Right lobe of liver (tissue), 6 donors: ENCODE measurements at regions not wholly inside any gene's neighbourhood (a gene's known extent, or its start where the extent isn't known, plus 50 kb on each side); places are given as distances from the start of the nearest gene placed in this dataset.

Experiments used
- ATAC-seq, 4 donors: fragments of 200-7000 bp; cut with Tn5 transposase; one replicate each; pipeline ENCODE4 v1.9.1; 2020; ENCODE audit warnings: mild to moderate bottlenecking in 4 of 4, moderate library complexity in 4 of 4
- DNase-seq, 3 donors: peaks; one replicate each; pipeline ENCODE4 v3.0.0-alpha.2; 2020
- H3K27ac ChIP-seq, 3 donors: fragments of 200-600 bp; one replicate each; pipeline ENCODE4 v1.8.0; 2022
- H3K27me3 ChIP-seq, 2 donors: fragments of 200-600 bp; one replicate each; pipeline ENCODE4 v1.8.0; 2022
- H3K36me3 ChIP-seq, 4 donors: fragments of 200-600 bp; sonication (generic) in 1 of 4; one replicate each; pipeline versions ENCODE4 v1.5.1 to v1.8.0; 2017 to 2022; ENCODE audit warnings: control low read depth in 1 of 4
- H3K4me1 ChIP-seq, 4 donors: fragments of 200-600 bp; sonication (generic) in 1 of 4; one replicate each; pipeline versions ENCODE4 v1.5.1 to v1.8.0; 2017 to 2022; ENCODE audit warnings: control low read depth in 1 of 4
- H3K4me3 ChIP-seq, 3 donors: fragments of 200-600 bp; one replicate each; pipeline ENCODE4 v1.8.0; 2022
- H3K9me3 ChIP-seq, 4 donors: fragments of 200-600 bp; sonication (generic) in 1 of 4; one replicate each; pipeline versions ENCODE4 v1.5.1 to v1.8.0; 2017 to 2022; ENCODE audit warnings: control low read depth in 1 of 4
- CTCF ChIP-seq, 4 donors: fragments of 200-600 bp in 3 of 4; fragments of 450-650 bp in 1 of 4; IDR thresholded peaks; one replicate each; pipeline versions ENCODE4 v1.5.1 to v1.8.0; 2016 to 2022; ENCODE audit warnings: antibody characterized with exemption in 4 of 4, mild to moderate bottlenecking in 2 of 4
- POLR2A ChIP-seq: fragments of 450-650 bp; IDR thresholded peaks from one replicate; pipeline ENCODE4 v1.6.1; 2017; ENCODE audit warnings: antibody characterized with exemption, mild to moderate bottlenecking
- WGBS: methylation state at CpG from one replicate; pipeline ENCODE4 v1.1.6; 2018; ENCODE audit warnings: low coverage, low lambda C conversion rate; ENCODE audit not compliant: insufficient coverage; ENCODE audit errors: missing lambda C conversion rate; 5-methylcytosine and 5-hydroxymethylcytosine counted together
- intact Hi-C, 2 donors: fragments of 100-400 bp; cut with DNase I; formaldehyde crosslinking; loops; one replicate each; pipeline versions ENCODE4 v1.11.2 to v1.14.1; 2022
- donor health status: DM: no; HTN: yes; CAD: no.
- donor health status: DM: no; HTN: no; CAD: no.
- donor health status: DM: no; HTN: no; CAD: no.
- donor health status: DM: no; HTN: yes; CAD: no.
- donor health status: DM: no; HTN: yes; CAD: no.

- DNase-seq (no peak), ATAC-seq (peak in 2 of 4 donors; percentile 25 to 72)
- Histone ChIP-seq H3K4me1 (no peaks in the 10 kb centered on the region), H3K27ac (no peak overlapping the region), H3K27me3 (no peaks in the 10 kb centered on the region), H3K9me3 (no peaks in the 10 kb centered on the region), H3K36me3 (no peaks in the 10 kb centered on the region), H3K4me3 (no peak overlapping the region)
- WGBS: 38% methylated on average over 8 of the region's 8 CpGs
- intact Hi-C loops: no loop called here
- no peak for TF ChIP-seq CTCF (IDR thresholded peaks at IDR 0.05)
- no peak for TF ChIP-seq POLR2A
These were observed 95.2 kb upstream of the CAST start for GRCh38 chr5:96566833-96567587.

- ATAC-seq: no peak
- intact Hi-C loops: no loop called here
- Histone ChIP-seq H3K27me3 (no peaks in the 10 kb centered on the region), H3K9me3 (no peaks in the 10 kb centered on the region), H3K4me3 (no peak overlapping the region), H3K36me3 (no peaks in the 10 kb centered on the region), H3K4me1 (no peaks in the 10 kb centered on the region), H3K27ac (no peak overlapping the region)
- DNase-seq: no peak
- TF ChIP-seq POLR2A (no peak), CTCF (IDR thresholded peaks at IDR 0.05) (no peak)
- WGBS: 73% methylated on average over 4 of the region's 4 CpGs
These were observed 92.8 kb upstream of the CAST start for GRCh38 chr5:96569332-96569731.

- Histone ChIP-seq H3K27me3 (no peaks in the 10 kb centered on the region), H3K36me3 (no peaks in the 10 kb centered on the region), H3K9me3 (no peaks in the 10 kb centered on the region), H3K4me3 (no peak overlapping the region), H3K27ac (no peak overlapping the region), H3K4me1 (no peaks in the 10 kb centered on the region)
- WGBS: 72% methylated on average over 4 of the region's 4 CpGs
- no peak for ATAC-seq
- intact Hi-C loops: no loop called here
- DNase-seq: no peak
- TF ChIP-seq POLR2A: no peak
- TF ChIP-seq CTCF (IDR thresholded peaks at IDR 0.05): no peak
These were observed 92.4 kb upstream of the CAST start for GRCh38 chr5:96569770-96570169.

GRCh38 chr5:96572864-96573512 lies 89.2 kb upstream of the CAST start:
- TF ChIP-seq POLR2A (no peak), CTCF (IDR thresholded peaks at IDR 0.05) (no peak)
- WGBS: 83% methylated on average over 5 of the region's 5 CpGs
- intact Hi-C loops: no loop called here

More at GRCh38 chr5:96572864-96573512, 89.2 kb upstream of the CAST start:
- Histone ChIP-seq H3K36me3 (no peaks in the 10 kb centered on the region), H3K4me3 (no peak overlapping the region), H3K27me3 (no peaks in the 10 kb centered on the region), H3K9me3 (no peaks in the 10 kb centered on the region), H3K4me1 (no peaks in the 10 kb centered on the region), H3K27ac (no peak overlapping the region)
- DNase-seq (no peak), ATAC-seq (peak in 1 of 4 donors; percentile 79)
